HG02840 (cell line): ENCODE measurements at regions not wholly inside any gene's neighbourhood (a gene's known extent, or its start where the extent isn't known, plus 50 kb on each side); places are given as distances from the start of the nearest gene placed in this dataset.

Source experiments
- ATAC-seq: cut with Tn5 transposase; IDR thresholded peaks from one replicate; pipeline ENCODE4 v1.9.1; 2021; ENCODE audit warnings: mild to moderate bottlenecking, moderate library complexity, moderate number of reproducible peaks; ENCODE audit not compliant: unreplicated experiment, low FRiP score

DNA sequence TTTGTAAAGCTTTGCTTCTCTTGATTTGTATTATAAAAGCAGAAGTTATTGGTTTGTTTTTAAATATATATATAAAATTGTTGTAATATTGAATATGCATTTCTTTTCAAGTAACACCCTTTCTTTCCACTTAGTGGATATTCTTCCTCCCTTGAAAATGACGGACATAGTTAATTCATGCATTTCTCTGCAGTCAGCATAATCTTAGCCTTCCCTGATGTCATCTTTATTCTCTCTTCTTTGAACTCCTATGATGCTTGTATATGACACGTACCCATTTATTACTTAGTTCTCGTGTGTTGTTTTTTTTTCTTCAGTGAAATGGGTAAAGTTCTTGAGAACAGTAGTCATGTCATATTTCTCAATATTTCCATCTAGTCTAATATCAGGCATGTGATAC is 191.2 kb downstream of the MDFIC start:
- ATAC-seq = no peak

DNA sequence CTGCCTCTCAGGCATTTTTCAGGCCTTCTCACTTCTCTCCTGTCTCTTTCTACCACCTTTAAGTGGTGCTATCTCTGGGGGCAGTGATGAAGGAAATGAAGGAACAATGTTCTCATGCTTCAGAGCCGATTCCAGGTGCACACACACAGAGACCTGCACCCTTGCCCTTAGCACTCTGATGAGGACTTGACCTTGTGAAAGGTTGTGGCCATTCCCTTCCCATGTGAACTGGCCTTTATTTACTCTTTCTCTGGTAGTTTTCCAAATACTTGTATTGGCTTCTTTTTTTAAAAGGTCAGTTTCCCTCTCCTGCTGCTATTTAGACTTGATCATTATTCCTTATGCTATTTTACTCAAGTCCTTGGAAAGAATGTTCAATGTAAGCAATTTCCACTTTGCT is 188.6 kb downstream of the MDFIC start:
- ATAC-seq = no peak

DNA sequence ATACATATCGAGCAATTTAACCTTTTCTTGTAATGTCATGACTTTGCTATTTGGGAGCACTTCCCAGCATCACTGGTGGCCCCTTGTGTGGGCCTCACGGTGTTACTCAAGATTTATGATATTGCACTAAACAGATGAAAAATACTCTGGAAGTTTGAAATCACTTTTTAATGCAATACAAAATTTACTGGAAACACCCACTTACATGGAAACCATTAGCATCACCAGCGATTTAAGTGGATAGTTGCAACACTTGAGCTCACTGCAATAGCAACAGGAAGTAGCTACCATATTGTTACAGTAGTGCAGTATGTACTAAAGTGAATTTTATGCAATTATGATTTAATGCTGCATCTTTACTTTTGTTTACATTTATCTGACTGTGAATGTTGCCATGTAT is 184.4 kb downstream of the MDFIC start:
- no peak for ATAC-seq

DNA sequence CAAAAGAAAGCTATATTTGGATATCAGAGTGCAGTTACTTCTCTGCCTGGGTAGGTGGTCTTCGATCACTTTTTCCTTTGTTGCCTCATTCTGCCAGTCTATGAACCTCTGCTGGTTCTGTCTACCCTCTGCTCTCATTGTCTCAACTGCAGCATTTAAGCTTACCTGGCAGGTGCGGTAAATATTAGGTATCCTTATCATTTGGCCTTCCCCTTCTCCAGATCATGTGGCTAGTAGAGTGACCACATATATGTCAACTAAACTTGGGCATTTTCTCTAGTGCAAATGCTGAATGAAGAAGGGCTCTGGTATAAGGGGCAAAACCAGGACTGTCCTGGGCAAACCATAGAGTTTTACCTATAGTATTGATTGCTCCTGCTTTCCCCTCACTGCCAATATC is 180.8 kb downstream of the MDFIC start:
- no peak for ATAC-seq

DNA sequence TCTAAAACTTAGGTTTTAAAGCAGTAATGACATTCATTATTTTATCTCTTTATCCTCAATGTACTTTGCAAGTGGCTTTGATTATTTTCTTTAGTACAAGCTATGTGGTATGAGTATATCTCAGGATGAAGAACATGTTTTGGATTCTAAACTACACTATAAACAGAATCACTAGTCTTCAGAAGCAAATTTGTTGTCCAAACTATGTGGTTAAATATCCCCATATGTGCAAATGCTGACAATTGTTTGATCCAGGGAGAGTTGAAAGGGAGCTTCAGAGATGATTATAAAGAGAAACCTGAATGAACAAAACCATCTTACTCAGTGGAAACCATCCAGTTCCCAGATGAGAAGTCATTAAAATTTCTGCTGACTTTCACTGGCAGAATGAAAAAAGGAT is 179.3 kb downstream of the MDFIC start:
- no peak for ATAC-seq

DNA sequence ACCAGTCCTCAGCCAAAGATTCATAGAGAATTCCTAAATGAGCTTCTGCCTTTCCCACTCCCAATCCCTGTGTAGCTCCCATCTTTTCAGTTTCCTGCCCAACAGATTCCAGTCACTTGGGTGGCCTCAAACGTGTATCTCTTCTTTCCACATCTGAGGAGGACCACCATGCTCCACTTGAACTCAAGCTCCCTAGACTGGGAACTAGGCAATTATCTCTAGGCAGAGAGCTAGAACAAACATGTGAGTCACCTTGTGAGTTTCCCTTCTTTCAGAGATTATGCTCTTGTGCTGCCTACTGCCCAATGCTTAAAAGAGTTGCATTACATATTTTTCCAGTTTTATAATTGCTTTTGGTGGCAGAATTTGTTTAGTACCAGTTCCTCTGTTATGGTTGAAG is 178.0 kb downstream of the MDFIC start:
- no peak for ATAC-seq

DNA sequence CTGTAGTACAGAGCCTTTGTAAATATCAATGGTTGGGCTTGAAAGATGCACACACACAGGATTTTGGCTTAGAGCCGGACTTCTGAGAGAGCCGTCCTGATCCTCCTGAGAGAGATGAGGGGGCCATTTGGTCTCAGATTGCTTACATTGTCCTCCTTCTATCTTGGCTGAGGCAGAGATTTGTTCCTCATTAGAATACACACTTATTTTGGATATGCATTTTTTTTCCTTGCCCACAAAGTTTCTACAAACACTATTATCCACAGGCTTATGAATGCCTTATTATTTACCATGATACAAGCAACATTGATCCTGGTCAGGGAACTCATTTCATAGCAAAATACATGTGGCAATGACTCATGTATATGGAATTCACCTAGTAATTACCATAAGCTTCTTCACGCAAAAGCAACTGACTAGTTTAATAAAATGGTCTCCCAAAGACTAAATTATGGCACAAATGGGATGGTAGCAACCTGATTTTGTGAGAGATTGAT is 175.3 kb downstream of the MDFIC start:
- ATAC-seq = no peak

DNA sequence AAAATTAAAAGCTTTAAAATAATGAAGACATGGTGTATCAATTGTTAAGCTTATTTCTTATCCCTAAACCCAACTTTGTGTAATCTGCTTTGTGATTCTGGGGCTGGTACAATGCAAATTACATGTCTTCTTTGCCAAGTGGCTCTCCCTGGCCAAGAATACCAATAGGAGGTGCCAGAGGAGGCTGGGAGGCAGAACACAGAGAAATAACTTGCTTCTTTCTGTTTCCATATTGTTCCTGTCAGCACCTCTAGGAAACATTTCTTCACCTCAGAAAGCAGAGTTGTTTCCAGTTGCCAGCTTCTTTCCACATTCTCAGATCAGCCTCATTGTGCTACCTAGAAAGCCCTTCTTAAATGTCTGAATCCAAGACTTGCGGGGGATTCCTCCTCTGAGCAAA is 174.4 kb downstream of the MDFIC start:
- ATAC-seq = no peak

DNA sequence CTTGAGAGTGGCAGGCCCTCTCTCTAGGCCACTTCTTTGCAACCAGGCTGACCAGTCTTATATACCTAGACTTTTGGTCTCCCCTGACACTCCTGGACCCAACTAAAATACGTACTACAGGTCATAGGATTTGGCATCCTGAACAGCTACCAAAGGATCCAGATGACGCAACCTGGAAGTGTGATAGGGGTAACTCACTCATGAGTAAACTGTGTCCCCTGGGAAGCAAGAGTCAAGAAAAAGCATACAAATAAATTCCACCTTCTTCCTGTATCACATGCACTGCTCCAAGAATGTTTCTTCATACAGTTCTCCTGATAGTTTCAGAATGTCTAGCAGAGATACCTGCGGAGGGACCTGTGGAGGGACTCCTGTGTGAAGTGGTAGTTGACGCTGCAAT is 172.3 kb downstream of the MDFIC start:
- no peak for ATAC-seq

DNA sequence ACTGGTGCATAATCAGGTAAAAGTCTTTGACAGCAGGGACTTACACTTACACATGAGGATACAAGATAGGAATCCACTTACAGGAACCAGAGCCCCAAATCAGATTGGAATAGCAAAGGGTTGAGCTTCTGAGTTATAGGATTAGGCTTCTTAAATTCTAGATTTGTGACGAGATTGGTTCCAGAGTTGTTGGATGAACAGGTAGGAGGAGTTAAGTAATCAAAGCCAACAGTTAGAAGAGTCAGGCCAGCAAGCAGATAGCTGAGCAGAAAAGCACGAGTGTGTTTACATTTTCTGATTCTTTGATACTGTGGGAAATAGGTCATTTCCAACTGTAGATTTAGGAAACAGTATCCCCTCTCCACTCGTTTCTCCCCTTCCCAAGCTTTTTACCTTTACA is 167.0 kb downstream of the MDFIC start:
- ATAC-seq = no peak

DNA sequence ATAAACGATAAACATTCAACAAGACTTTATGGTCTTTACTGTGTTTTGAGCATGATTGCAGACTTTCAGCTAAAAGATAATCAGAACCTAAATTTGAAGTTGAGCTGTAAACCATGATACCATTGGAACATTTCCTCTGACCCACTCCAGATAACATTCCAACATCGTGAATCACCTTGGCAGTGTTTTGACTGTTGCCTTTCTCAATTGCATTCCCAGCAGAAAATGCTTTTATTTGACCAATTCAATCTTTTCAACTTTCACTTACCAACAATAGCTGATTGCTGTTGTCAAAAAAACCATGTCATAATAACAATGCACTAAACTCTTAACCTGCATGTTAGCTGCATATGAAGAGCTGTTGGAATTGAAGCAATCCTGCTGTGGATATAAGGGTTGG is 165.5 kb downstream of the MDFIC start:
- no peak for ATAC-seq

DNA sequence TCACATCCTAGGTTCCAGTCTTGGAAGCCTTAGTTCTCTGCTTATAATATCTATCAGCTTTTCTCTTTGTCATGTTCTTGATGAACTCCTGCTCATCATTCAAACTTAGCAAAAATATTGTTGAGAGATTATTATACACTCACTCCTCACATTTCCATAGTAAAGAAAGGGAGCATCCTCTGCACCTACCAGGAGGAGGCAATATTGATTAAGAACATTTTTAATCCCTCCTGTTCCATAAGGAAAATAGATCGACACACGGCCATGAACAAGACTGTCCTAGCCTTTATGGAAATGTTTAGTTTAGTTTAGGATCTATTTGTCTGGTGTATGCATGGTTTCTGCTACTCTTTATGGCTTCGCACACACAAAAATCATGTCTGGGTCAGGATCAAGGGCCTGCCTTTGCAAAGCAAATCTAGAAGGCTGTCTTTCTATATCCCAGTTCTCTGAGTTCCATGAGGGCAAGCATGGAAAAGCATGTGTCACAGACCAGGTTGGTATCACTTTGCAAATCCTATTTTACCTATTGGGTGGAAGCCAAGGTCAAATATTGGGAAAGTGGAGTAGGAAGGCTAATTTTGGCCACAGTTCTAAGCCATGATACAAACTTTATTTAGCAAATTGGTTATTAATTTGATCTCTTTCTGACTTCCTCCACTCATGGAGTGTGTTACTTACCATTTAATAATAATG is 164.4 kb downstream of the MDFIC start:
- no peak for ATAC-seq

DNA sequence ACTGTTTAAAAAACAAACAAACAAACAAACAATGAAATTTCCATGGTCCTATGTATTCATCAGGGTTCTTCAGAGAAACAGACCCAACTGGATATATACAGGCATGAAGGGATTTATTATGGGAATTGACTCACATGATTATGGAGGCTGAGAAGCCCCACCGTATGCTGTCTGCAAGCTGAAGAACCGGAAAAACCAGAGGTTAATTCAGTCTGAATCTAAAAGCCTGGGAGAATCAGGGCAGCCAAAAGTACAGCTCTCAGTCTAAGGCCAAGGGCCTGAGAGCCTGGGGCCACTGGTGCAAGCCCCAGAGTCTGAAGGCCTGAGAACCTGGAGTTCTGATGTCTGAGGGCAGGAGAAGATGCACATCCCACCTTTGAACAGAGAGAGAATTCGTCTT is 163.5 kb downstream of the MDFIC start:
- no peak for ATAC-seq

DNA sequence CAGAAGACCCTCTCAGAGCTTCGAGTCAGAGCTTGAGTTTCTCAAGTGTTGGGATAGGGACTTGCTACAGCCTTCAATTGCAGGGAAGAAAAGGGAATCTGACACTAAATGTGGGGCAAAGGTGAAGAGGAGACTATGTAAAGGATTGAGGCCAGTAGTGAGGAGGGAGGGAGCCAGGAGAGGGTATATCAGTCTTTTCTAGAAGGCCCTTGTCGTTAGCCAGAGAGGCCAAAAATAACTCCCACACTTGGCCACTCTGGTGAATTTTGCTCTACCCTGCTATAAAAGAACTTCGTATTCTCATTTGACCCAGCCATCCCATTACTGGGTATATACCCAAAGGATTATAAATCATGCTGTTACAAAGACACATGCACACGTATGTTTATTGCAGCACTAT is 162.0 kb downstream of the MDFIC start:
- no peak for ATAC-seq

DNA sequence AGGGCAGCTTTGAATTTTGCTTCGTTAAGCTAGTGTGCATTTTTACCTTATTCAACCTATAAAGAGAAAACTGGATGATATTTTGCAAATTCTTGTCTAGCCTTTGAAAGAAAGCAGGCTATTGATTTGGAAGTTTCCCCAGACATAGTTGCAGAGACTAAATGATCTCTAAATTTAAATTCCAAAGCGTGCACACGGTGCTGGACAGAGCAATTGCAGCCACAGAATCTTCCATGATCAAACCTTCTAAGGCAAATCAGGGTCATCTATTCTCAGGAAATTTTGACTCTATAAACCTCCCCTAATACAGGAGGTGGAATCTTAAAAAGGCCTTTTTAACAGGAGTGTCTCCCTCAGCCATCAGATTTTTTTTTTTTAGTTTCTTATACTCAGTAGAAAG is 159.9 kb downstream of the MDFIC start:
- ATAC-seq = no peak

DNA sequence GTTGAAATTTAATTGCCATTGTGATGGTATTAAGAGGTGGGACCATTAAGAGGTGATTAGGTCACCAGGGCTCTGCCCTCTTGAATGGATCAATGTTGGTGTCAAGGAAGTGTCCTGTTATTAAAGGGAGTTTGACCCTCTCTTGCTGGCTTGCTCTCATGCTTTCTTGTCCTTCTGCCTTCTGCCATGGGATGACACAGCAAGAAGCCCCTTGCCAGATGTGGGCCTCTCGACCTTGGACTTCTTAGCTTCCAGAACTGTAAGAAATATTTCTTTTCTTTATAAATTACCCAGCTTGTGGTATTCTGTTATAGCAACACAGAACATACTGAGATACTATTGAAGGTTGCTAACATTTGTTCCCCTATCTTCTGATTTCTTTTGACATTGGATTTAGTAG is 157.0 kb downstream of the MDFIC start:
- ATAC-seq = no peak

DNA sequence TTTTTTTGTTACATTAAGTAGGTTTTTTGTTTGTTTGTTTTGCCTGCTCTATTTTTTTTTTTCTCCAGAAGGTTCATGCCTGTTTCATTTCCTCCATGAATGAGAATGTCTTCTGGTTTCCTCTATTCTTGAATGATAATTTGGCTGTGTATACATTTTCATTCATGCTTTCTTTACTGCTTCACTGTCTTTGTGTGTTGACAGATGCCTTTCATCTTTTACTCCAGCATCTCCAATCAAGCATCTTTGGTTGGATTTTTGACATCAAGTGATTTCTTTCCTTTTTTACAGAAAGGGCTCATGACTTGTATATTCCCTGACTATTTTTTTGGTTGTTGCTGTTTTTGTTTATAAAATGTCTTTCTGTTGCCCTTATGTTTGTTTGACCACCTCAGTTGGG is 156.5 kb downstream of the MDFIC start:
- ATAC-seq = no peak

DNA sequence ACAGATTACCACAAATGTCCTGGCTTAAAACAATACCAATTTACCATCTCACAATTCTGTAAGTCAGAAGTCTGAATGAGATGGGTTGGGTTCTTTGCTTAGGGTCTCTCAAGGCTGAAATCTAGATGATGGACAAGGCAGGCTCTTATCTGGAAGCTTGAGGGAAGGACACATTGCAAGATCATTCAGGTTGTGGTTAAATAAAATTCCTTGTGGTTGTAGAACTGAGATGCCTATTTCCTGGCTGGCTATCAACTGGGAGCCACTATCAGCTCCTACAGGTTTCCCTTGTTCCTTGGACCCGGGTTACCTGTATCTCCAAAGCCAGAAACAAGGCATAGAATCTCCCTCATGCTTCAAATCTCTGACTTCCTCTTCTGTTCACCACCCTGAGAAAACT is 148.4 kb downstream of the MDFIC start:
- ATAC-seq = no peak
